ENCODE measurements at regions not wholly inside any gene's neighbourhood (a gene's known extent, or its start where the extent isn't known, plus 50 kb on each side); places are given as distances from the start of the nearest gene placed in this dataset.

- Histone ChIP-seq H3K9me2 (no peaks in the 10 kb centered on the region), H3K27ac (ENCODE audit: low read depth in 2 of 2, low read length in 1 of 2) (peak overlapping the region in 1 of 2 experiments; percentile 71; a peak in 2 of 4 replicates), H3K27me3 (ENCODE audit: insufficient read depth) (no peaks in the 10 kb centered on the region; the same call in 1 of the 2 replicates), H3K9me3 (no peaks in the 10 kb centered on the region), H3K4me1 (ENCODE audit: control insufficient read depth in 1 of 2, insufficient read depth in 2 of 2, low read depth in 1 of 2, low read length in 1 of 2) (peaks cover 0 to 8% of the 10 kb centered on the region in 2 experiments; a peak in 2 of 4 replicates), H3K36me3 (replicated peaks in 1 of 2; ENCODE audit: control insufficient read depth in 1 of 2, insufficient read depth in 2 of 2, low read length in 1 of 2) (no peaks in the 10 kb centered on the region), H3F3A (replicated peaks; ENCODE audit: insufficient read depth) (no peaks in the 10 kb centered on the region), H2AFZ (ENCODE audit: low read depth) (no peak overlapping the region), H3K4me2 (no peak overlapping the region), H3K79me2 (ENCODE audit: insufficient read depth) (no peaks in the 10 kb centered on the region), H4K20me1 (ENCODE audit: insufficient read depth) (no peaks in the 10 kb centered on the region), H3K4me3 (ENCODE audit: low read depth in 2 of 2, low read length in 1 of 2) (no peak overlapping the region), H3K9ac (no peak overlapping the region)
- no peak for DNase-seq
- CTCF ChIA-PET, result interaction anchor here (0.6 to 1.8 kb wide), 7 partner anchors 10 to 716 kb away, joined by 3 to 6 read pairs (median 4); no protein-coding TSS in a partner anchor
- TF ChIP-seq, protein P1, sequence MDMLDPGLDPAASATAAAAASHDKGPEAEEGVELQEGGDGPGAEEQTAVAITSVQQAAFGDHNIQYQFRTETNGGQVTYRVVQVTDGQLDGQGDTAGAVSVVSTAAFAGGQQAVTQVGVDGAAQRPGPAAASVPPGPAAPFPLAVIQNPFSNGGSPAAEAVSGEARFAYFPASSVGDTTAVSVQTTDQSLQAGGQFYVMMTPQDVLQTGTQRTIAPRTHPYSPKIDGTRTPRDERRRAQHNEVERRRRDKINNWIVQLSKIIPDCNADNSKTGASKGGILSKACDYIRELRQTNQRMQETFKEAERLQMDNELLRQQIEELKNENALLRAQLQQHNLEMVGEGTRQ (IDR thresholded peaks at IDR 0.05; ENCODE audit: borderline replicate concordance, low read depth, low read length), result no peak
- TF ChIP-seq POLR2AphosphoS5 (IDR thresholded peaks at IDR 0.05; ENCODE audit: low read depth, low read length), result no peak
- no peak for TF ChIP-seq CHD2 (IDR thresholded peaks at IDR 0.05; ENCODE audit: low read length, partially characterized antibody)
- peak in 1 of 2 experiments; percentile 43; a peak in 1 of 4 replicates for TF ChIP-seq EP300 (IDR thresholded peaks at IDR 0.05; ENCODE audit: borderline replicate concordance in 1 of 2, low read depth in 1 of 2, low read length in 1 of 2)
- peak; percentile 56 for TF ChIP-seq GATA2 (CRISPR knock-in tag; IDR thresholded peaks at IDR 0.05)
- 48% methylated on average over 6 of the region's 6 CpGs for WGBS (ENCODE audit: low lambda C conversion rate)
- POLR2A ChIA-PET, result interaction anchor here (0.5 to 0.6 kb wide), 2 partner anchors 559 to 570 kb away, joined by 3 read pairs; partner anchors contain the start of gene ADAMTS9
Observed at GRCh38 chr3:65246561-65246960, 558.8 kb upstream of the ADAMTS9 start.

- Histone ChIP-seq H3K4me1 (ENCODE audit: control insufficient read depth in 1 of 2, insufficient read depth in 2 of 2, low read depth in 1 of 2, low read length in 1 of 2) (peaks cover 0 to 10% of the 10 kb centered on the region in 2 experiments; a peak in 2 of 4 replicates), H3K9me2 (no peaks in the 10 kb centered on the region), H3F3A (replicated peaks; ENCODE audit: insufficient read depth) (no peaks in the 10 kb centered on the region), H3K27ac (ENCODE audit: low read depth in 2 of 2, low read length in 1 of 2) (peak overlapping the region in 1 of 2 experiments; percentile 71; a peak in 2 of 4 replicates), H3K4me3 (ENCODE audit: low read depth in 2 of 2, low read length in 1 of 2) (no peak overlapping the region; a peak in 1 of 4 replicates), H2AFZ (ENCODE audit: low read depth) (no peak overlapping the region), H3K36me3 (replicated peaks in 1 of 2; ENCODE audit: control insufficient read depth in 1 of 2, insufficient read depth in 2 of 2, low read length in 1 of 2) (no peaks in the 10 kb centered on the region), H3K9ac (no peak overlapping the region), H3K79me2 (ENCODE audit: insufficient read depth) (no peaks in the 10 kb centered on the region), H3K4me2 (no peak overlapping the region), H3K27me3 (ENCODE audit: insufficient read depth) (no peaks in the 10 kb centered on the region; the same call in 1 of the 2 replicates), H3K9me3 (no peaks in the 10 kb centered on the region), H4K20me1 (ENCODE audit: insufficient read depth) (no peaks in the 10 kb centered on the region)
- ChIA-PET CTCF (interaction anchor here (0.6 to 1.8 kb wide), 8 partner anchors 9 to 715 kb away, joined by 3 to 5 read pairs (median 4); no protein-coding TSS in a partner anchor), POLR2A (no interaction called here)
- WGBS (ENCODE audit: low lambda C conversion rate), result 69% methylated on average over 9 of the region's 9 CpGs
- TF ChIP-seq NFIC (IDR thresholded peaks at IDR 0.05; ENCODE audit: borderline replicate concordance), result no peak
- TF ChIP-seq RAD21 (IDR thresholded peaks at IDR 0.05; ENCODE audit: low read length), result peak; percentile 71
- TF ChIP-seq FOXM1 (IDR thresholded peaks at IDR 0.05; ENCODE audit: low read depth), result no peak
- peak; percentile 69 for TF ChIP-seq CTCF (IDR thresholded peaks at IDR 0.05)
- TF ChIP-seq, protein P1 (IDR thresholded peaks at IDR 0.05; ENCODE audit: borderline replicate concordance, low read depth, low read length), result no peak
- peak; percentile 45 for TF ChIP-seq SMC3 (IDR thresholded peaks at IDR 0.05; ENCODE audit: low read depth, low read length)
- TF ChIP-seq YY1 (IDR thresholded peaks at IDR 0.05; ENCODE audit: low read depth), result no peak
- TF ChIP-seq RCOR1 (IDR thresholded peaks at IDR 0.05; ENCODE audit: low read length), result no peak
- no peak for TF ChIP-seq TEAD4 (IDR thresholded peaks at IDR 0.05; ENCODE audit: borderline replicate concordance, insufficient read depth)
- TF ChIP-seq RXRA (IDR thresholded peaks at IDR 0.05; ENCODE audit: borderline replicate concordance, low read depth), result no peak
- DNase-seq, result no peak
Observed at GRCh38 chr3:65245133-65246063, 557.6 kb upstream of the ADAMTS9 start.
